ENCODE measurements at regions not wholly inside any gene's neighbourhood (a gene's known extent, or its start where the extent isn't known, plus 50 kb on each side); places are given as distances from the start of the nearest gene placed in this dataset.
"Not testable (repeated sequence)": the region's sequence is repeated elsewhere in the genome, so short reads cannot be mapped to it uniquely, and the experiment has no call there.

DNA sequence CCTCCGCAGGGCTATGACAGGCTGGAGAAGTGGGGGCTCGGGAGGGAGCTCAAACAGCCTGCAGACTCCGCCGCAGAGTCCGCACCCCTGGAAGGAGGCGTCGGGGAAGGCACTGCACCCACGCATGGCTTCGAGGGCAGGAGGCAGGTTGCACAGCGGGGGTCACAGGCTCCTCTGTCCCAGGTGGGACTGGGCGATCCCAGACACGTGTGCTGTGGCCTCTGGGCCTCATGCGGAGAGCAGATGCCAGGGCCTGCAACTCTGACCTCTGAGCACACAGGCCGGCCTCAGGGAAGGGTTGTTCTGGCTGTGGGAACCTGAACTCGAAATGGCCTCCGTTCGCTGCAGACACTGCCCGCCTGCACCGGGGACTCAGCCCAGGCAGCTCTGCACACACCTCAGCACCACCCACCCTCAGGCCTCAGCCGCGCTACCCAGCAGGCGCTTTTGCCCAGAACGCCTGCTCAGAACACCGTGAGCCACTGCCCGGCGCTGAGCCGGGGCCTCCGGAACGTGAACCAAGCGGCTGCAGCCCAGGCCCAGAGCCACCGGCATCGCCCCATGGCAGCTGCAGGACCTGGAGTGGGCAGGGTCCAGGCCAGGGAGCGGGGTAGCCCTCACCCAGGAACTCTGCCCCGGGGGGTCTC is 71.8 kb upstream of the ADGRA1 start:
- ATAC-seq (replicated peaks) (no peak), DNase-seq (no peak)
- no peaks in the 10 kb centered on the region for H3K9me3 Mint-ChIP-seq
- no peak overlapping the region for H3K4me3 Mint-ChIP-seq
- no peaks in the 10 kb centered on the region for H3K36me3 Mint-ChIP-seq
- H3K27ac Mint-ChIP-seq: no peak overlapping the region
- peaks cover 0 to 4% of the 10 kb centered on the region in 2 donors for H3K27me3 Mint-ChIP-seq
- peaks cover 2 to 6% of the 10 kb centered on the region in 2 donors for H3K4me1 Mint-ChIP-seq

GRCh38 chr10:133015321-133015720 is 72.4 kb upstream of the ADGRA1 start:
- no peak overlapping the region for H3K4me3 Mint-ChIP-seq
- DNase-seq: no peak
- H3K36me3 Mint-ChIP-seq: no peaks in the 10 kb centered on the region
- H3K9me3 Mint-ChIP-seq: no peaks in the 10 kb centered on the region
- peaks cover 2 to 6% of the 10 kb centered on the region in 2 donors for H3K4me1 Mint-ChIP-seq
- H3K27me3 Mint-ChIP-seq: peaks cover 0 to 4% of the 10 kb centered on the region in 2 donors
- ATAC-seq (replicated peaks): no peak
- H3K27ac Mint-ChIP-seq: no peak overlapping the region

DNA sequence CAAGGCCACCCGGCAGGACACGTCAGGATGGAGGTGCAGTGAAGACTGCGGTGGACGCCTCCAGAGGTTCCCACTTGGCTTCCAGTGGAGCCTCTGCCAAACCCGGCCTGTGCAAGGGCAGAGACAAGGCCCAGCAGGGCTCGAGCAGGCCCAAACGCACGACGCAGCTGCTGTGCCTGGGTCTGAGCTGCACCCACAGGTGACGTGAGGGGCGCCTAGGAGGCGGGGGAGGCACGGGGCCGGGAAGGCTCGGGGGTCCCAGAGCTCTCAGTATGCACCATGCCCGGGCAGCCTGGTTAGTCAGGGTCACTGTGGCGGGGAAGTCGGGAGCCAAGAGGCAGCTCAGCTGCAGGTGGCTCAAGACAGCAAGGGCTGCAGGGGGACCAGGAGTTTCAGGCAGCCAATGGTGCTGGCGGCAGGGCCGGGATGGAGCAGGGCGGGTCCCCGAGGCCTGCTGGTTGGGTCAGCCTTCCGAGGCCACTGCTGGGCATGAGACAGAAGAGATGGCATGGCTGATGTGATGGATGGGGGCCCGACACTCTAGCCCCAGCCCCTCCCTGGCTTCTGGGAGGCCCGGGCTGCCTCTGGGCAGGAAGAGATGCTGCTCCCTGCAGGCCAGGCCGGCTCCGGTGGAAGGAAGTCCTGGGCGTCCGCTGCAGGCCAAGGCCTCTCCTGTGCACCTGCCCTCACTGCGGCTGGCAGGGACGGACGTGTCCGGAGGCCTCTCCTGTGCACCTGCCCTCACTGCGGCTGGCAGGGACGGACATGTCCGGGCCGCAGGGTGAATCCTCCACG is 72.2 kb upstream of the CFAP46 start:
- no peaks in the 10 kb centered on the region for H3K9me3 Mint-ChIP-seq
- peaks cover 2 to 6% of the 10 kb centered on the region in 2 donors for H3K4me1 Mint-ChIP-seq
- H3K27me3 Mint-ChIP-seq: peaks cover 0 to 4% of the 10 kb centered on the region in 2 donors
- no peak overlapping the region for H3K27ac Mint-ChIP-seq
- ATAC-seq (replicated peaks) (no peak), DNase-seq (no peak)
- no peaks in the 10 kb centered on the region for H3K36me3 Mint-ChIP-seq
- H3K4me3 Mint-ChIP-seq: no peak overlapping the region

DNA sequence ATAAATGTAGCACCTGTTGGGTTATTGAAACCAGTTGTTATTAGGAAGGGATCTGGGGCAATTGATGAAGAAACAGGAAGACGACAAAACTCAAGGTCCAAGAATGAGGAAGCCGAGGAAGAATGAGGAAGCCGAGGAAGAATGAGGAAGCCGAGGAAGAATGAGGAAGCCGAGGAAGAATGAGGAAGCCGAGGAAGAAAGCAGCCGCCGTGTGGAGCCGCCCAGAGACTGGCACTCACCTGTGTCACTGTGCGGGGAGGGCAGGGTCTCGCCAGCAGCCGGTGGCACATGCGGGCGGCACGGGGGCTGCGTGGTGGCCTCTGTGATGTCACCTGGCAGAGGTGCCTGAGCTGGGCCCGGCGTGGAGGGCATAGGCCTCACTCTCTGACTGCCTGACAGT is 71.1 kb upstream of the CFAP46 start:
- Mint-ChIP-seq H3K4me1 (peaks cover 2 to 6% of the 10 kb centered on the region in 2 donors), H3K4me3 (no peak overlapping the region), H3K27me3 (peaks cover 0 to 4% of the 10 kb centered on the region in 2 donors), H3K36me3 (no peaks in the 10 kb centered on the region), H3K27ac (no peak overlapping the region), H3K9me3 (no peaks in the 10 kb centered on the region)
- ATAC-seq (replicated peaks) (no peak), DNase-seq (no peak)

GRCh38 chr10:133012573-133013359 is 70.4 kb upstream of the CFAP46 start:
- peaks cover 0 to 4% of the 10 kb centered on the region in 2 donors for H3K27me3 Mint-ChIP-seq
- H3K36me3 Mint-ChIP-seq: no peaks in the 10 kb centered on the region
- no peak overlapping the region for H3K27ac Mint-ChIP-seq
- ATAC-seq (replicated peaks) (no peak), DNase-seq (no peak)
- no peak overlapping the region for H3K4me3 Mint-ChIP-seq
- H3K9me3 Mint-ChIP-seq: no peaks in the 10 kb centered on the region
- peaks cover 2 to 6% of the 10 kb centered on the region in 2 donors for H3K4me1 Mint-ChIP-seq

GRCh38 chr10:133011882-133012281 is 69.5 kb upstream of the CFAP46 start:
- DNase-seq (no peak), ATAC-seq (replicated peaks) (no peak)
- H3K4me1 Mint-ChIP-seq: peaks cover 2 to 6% of the 10 kb centered on the region in 2 donors
- H3K9me3 Mint-ChIP-seq: no peaks in the 10 kb centered on the region
- no peaks in the 10 kb centered on the region for H3K36me3 Mint-ChIP-seq
- H3K4me3 Mint-ChIP-seq: no peak overlapping the region
- no peak overlapping the region for H3K27ac Mint-ChIP-seq
- H3K27me3 Mint-ChIP-seq: peaks cover 0 to 4% of the 10 kb centered on the region in 2 donors

DNA sequence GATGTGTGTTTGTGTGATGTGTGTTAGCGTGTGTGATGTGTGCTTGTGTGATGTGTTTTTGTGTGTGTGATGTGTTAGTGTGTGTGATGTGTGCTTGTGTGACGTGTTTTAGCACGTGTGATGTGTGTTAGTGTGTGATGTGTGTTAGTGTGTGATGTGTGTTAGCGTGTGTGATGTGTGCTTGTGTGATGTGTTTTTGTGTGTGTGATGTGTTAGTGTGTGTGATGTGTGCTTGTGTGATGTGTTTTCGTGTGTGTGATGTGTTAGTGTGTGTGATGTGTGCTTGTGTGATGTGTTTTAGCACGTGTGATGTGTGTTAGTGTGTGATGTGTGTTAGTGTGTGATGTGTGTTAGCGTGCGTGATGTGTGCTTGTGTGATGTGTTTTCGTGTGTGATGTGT is 69.0 kb upstream of the CFAP46 start:
- not testable (repeated sequence) for H3K27ac Mint-ChIP-seq; DNase-seq; H3K4me3 Mint-ChIP-seq; H3K27me3 Mint-ChIP-seq; H3K4me1 Mint-ChIP-seq; ATAC-seq (replicated peaks); H3K9me3 Mint-ChIP-seq; H3K36me3 Mint-ChIP-seq

DNA sequence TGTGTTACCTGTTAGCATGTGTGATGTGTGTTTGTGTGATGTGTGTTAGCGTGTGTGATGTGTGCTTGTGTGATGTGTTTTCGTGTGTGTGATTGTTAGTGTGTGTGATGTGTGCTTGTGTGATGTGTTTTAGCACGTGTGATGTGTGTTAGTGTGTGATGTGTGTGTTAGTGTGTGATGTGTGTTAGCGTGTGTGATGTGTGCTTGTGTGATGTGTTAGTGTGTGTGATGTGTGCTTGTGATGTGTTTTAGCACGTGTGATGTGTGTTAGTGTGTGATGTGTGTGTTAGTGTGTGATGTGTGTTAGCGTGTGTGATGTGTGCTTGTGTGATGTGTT is 68.4 kb upstream of the CFAP46 start:
- not testable (repeated sequence) for H3K36me3 Mint-ChIP-seq; DNase-seq; H3K27me3 Mint-ChIP-seq; H3K4me3 Mint-ChIP-seq; H3K9me3 Mint-ChIP-seq; H3K4me1 Mint-ChIP-seq; ATAC-seq (replicated peaks); H3K27ac Mint-ChIP-seq

GRCh38 chr10:133010095-133010842 is 67.9 kb upstream of the CFAP46 start:
- peaks cover 0 to 4% of the 10 kb centered on the region in 2 donors for H3K27me3 Mint-ChIP-seq
- no peak overlapping the region for H3K4me3 Mint-ChIP-seq
- H3K36me3 Mint-ChIP-seq: no peaks in the 10 kb centered on the region
- no peak overlapping the region for H3K27ac Mint-ChIP-seq
- ATAC-seq (replicated peaks) (no peak), DNase-seq (no peak)
- H3K4me1 Mint-ChIP-seq: peaks cover 2 to 6% of the 10 kb centered on the region in 2 donors
- no peaks in the 10 kb centered on the region for H3K9me3 Mint-ChIP-seq

- peaks cover 2 to 6% of the 10 kb centered on the region in 2 donors for H3K4me1 Mint-ChIP-seq
- peaks cover 0 to 4% of the 10 kb centered on the region in 2 donors for H3K27me3 Mint-ChIP-seq
- H3K36me3 Mint-ChIP-seq: no peaks in the 10 kb centered on the region
- ATAC-seq (replicated peaks): peak in 1 of 2 donors; percentile 36
- DNase-seq: no peak
- H3K9me3 Mint-ChIP-seq: no peaks in the 10 kb centered on the region
- H3K27ac Mint-ChIP-seq: no peak overlapping the region
- no peak overlapping the region for H3K4me3 Mint-ChIP-seq
These were observed 67.0 kb upstream of the CFAP46 start for GRCh38 chr10:133009218-133009950.

GRCh38 chr10:133008736-133009135 is 66.4 kb upstream of the CFAP46 start:
- Mint-ChIP-seq H3K27ac (no peak overlapping the region), H3K9me3 (no peaks in the 10 kb centered on the region), H3K36me3 (no peaks in the 10 kb centered on the region), H3K4me1 (peaks cover 2 to 6% of the 10 kb centered on the region in 2 donors), H3K4me3 (no peak overlapping the region), H3K27me3 (peaks cover 0 to 4% of the 10 kb centered on the region in 2 donors)
- ATAC-seq (replicated peaks): no peak
- no peak for DNase-seq

DNA sequence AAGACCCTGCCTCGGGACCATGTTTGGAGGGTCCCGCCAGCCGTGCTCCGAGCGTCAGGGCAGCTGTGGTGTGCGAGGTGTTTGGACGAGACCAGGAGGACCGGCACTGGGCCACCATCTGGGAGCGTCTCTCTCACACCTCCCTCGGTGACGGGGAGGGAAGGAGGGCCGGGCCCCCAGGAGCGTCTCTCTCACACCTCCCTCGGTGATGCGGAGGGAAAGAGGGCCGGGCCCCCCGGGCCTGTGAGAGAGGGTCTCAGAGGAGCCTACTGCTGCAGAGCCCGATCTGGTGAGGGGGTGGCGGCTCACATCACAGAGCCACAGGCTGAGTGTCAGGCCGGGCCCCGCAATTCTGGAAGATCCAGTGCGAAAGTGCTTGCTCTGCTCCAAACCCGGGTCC is 65.8 kb upstream of the CFAP46 start:
- H3K4me1 Mint-ChIP-seq: peaks cover 0 to 2% of the 10 kb centered on the region in 2 donors
- no peak overlapping the region for H3K27ac Mint-ChIP-seq
- H3K36me3 Mint-ChIP-seq: no peaks in the 10 kb centered on the region
- no peak overlapping the region for H3K4me3 Mint-ChIP-seq
- DNase-seq: no peak
- peaks cover 0 to under 1% of the 10 kb centered on the region in 2 donors for H3K27me3 Mint-ChIP-seq
- ATAC-seq (replicated peaks): no peak
- no peaks in the 10 kb centered on the region for H3K9me3 Mint-ChIP-seq

DNA sequence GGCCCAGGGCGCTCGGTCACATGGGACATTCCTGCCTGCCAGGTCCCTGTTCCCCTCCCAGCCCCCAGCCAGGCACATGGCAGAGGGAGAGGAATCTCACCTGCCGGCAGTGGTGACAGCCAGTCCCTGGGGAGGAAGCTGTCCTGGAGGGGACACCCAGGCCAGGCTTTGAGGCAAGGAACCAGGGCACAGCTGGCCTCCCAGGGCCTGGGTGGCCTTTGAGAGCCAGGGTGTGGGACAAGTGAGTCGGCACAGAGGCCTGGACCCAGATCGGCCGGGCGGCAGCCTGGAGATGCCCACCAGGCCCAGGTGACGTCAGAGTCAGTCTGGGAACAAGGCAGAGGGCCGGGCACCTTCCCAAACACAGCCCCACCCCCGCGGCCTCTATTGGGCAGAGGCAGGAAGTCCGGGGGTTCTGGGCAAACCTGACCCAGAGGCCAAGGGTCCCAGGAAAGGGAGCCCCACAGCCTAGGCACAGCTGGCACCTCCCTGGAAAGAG is 65.0 kb upstream of the CFAP46 start:
- no peak for DNase-seq
- no peak overlapping the region for H3K4me3 Mint-ChIP-seq

More for the DNA sequence above, 65.0 kb upstream of the CFAP46 start:
- no peaks in the 10 kb centered on the region for H3K9me3 Mint-ChIP-seq
- H3K27ac Mint-ChIP-seq: no peak overlapping the region
- peaks cover 0 to 4% of the 10 kb centered on the region in 2 donors for H3K27me3 Mint-ChIP-seq
- H3K36me3 Mint-ChIP-seq: no peaks in the 10 kb centered on the region
- H3K4me1 Mint-ChIP-seq: no peaks in the 10 kb centered on the region
- ATAC-seq (replicated peaks): no peak

Data from stimulated activated naive B cell treated with anti-CD40 and anti-IgM and Interleukin-4, amounts not matched to agents 10 μg/mL and 1 μg/mL and 100 μg/mL, for 72 hours (primary cell).